GM03348 (cell line): ENCODE measurements at regions not wholly inside any gene's neighbourhood (a gene's known extent, or its start where the extent isn't known, plus 50 kb on each side); places are given as distances from the start of the nearest gene placed in this dataset.

Source experiments
- DNase-seq: peaks from one replicate; pipeline ENCODE4 v3.0.0; 2012; ENCODE audit warnings: low spot score

DNA sequence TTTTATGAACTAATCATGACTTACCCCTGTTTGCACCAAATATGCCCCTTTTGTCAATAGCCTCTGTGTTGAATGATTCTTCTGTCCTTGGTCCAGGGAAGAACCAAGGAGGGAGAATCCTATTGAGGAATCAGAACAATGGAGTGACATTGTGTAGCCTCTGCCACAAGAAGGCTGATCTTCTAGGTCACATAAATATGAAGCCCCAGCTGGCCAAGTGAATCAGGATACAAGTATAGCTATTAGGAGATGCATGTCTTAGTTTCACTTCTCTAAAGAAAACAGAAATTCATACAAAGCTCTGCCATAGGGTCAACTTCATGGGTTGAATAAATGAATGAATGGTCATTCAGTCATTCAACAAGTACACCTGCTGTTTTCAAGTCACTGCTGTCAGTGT lies 118.2 kb upstream of the BLID start:
- DNase-seq: no peak

GRCh38 chr11:122232985-122233384 lies 117.0 kb upstream of the BLID start:
- DNase-seq: no peak

DNA sequence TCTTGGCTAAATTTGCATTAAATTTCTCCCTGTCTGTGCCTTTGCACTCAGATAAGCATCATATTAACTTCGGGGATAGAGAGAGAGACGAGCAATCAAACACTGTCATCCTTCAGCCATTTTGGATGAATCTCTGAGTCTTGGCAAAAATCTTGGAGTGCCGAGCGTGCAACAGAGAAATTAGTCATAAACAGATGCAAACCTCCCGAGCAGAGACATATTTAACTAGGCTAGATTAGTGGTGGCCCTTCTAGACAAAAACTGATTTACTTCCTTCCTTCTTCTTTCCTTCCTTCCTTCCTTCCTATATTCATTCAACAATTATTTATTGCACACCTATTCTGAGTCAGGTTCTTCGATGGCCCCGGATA lies 114.4 kb upstream of the BLID start:
- peak; percentile 59 for DNase-seq

GRCh38 chr11:122229481-122230384 lies 113.7 kb upstream of the BLID start:
- DNase-seq: no peak

- peak; percentile 71 for DNase-seq
Observed at GRCh38 chr11:122229078-122229477, 113.1 kb upstream of the BLID start.

DNA sequence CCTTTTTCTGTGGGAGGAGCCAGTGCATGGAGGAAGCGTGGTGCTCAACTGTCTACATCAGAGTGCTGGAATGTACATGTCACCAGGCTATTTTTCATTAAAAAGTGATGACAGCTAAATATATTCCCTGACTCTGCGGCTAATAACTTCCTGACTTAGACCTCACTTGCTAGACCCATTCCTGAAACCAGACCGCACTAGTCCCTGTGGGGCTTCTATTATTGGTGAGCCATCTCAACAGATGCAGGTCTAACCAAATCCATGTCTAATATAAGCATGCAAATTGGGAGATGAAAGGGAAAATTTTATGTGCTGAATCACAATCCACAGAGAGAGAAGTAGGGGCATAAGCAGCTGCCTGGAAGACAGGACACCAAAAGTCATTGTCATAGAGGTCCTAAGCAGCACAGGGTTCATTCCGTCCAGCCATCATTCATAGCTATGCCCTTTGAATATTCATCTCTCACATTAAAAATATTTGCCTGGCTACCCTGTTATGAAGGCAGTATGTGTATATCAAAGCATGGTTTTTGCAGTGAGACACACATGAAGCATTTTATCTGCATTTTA lies 110.9 kb upstream of the BLID start:
- peak; percentile 65 for DNase-seq

DNA sequence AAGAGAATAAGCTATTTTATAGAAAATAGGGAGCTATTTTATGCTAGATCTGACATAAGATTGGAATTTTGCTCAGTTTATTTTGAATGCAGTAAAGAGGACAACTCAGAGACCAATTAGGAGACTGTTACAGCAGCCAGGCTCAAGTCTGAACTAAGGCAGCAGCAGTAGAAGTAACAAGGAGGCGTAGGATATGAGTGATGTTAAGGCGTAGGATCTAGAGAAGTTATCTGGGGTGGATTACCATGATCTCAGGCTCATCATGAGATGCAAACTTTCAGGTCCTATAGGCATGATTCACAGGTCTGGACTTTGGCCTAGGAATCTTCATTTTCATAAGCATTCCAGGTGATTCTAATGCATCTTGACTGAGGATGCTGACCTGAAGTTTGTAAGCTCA lies 108.9 kb upstream of the BLID start:
- no peak for DNase-seq

GRCh38 chr11:122220321-122220720 lies 104.3 kb upstream of the BLID start:
- DNase-seq: peak; percentile 31

GRCh38 chr11:122219791-122220190 lies 103.8 kb upstream of the BLID start:
- no peak for DNase-seq

DNA sequence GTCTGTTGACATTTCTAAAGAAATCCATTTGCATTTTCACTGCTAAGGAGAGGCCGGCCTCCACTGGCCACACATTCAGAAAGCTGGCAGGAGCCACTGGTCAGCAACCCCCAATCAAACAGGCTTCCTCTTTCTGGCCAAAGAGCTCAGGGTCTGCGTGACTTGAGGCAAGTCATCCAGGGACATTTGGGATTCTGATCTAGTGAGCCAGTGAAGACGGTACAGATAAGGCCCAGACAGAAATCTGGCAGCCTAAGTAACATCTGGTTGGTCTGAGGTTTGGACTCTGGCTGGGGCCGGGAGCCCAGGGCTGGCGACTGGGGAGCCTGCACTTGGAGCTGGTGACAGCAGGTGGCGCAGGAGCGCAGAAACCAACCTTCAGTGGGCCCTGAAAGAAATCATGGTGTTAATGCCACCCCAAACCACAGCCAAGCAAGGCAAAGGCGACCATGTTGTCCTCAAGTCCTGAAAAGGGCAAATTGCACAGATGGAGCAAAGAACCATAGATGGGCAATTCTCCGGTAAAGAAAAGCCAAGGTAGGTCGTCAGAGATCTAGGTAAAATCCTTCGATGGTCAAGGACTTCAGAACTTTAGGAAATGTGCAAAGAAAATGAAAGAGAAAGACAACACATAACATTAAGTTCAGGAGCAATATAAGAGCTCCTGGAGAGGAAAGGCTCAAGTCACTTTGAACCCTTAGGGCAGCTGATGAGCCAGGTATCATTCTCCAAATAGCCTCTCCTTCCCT lies 99.4 kb upstream of the BLID start:
- peak; percentile 92 for DNase-seq

GRCh38 chr11:122214567-122214966 lies 98.6 kb upstream of the BLID start:
- peak; percentile 9 for DNase-seq

DNA sequence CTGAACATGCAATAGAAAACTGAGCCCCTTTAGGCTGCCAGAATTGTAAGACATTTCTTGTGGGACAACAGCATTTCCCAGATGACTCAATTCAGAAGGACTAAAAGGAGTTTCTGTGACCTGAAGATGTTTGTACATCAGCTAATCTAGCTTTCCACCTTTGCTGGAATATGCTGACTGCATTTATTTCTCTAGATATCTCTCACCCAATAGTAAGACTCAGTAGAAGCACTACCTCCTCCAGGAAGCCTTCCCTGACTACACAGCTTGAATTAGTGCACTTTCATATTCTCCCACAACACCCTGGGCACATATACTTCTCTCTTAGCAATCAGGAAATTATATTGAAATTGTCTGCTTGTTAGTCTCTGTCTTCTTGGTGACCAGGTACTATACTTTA lies 98.1 kb upstream of the BLID start:
- DNase-seq: no peak

DNA sequence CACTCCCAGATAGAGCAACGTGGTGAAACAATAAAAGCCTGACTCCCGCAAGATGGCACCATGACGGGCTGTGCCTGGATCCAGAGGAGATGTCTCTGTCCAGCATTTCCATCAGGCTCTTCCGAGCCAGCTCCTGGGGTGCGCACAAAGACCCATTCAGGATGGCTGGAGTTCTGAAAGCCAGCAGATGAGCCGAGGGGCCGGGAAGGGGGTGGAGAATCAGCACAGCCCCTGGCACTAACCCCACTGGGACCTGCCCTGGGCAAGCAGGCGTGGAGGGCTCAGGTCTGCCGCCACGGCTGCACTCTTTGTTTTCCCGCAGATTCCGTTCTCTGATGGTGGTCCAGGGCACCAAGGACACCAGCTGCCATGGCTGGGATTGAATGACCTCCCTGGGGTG lies 97.2 kb upstream of the BLID start:
- no peak for DNase-seq

DNA sequence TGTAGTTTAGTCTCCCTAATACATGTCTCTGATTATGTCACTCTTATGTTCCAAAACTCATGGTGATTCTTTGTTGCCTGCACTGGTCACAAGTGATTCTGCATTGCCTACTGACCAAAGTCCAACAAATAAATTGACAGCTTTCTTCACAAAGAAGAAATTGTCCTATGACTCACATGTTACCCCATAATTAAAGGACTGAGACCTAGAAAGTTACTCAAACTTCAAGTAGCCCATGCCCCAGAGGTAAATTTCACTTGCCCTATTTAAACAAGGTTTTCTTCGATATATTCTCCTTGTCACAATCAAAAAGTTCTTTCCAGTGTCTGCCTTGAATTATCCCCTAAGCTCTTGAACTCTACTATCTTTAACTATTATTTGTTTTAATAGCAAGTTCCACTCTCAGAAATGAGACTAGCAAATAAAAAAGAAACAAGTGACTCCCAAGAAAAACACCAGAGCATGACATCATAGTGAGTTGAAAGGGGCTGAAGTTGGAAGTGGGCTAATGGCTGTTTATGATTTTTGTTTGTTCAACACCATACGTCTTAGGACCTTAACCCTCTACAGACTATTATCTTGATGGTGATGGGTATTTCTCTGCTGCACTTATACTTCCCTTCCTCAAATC lies 94.5 kb upstream of the BLID start:
- no peak for DNase-seq

GRCh38 chr11:122209619-122210366 lies 93.8 kb upstream of the BLID start:
- DNase-seq: peak; percentile 64

DNA sequence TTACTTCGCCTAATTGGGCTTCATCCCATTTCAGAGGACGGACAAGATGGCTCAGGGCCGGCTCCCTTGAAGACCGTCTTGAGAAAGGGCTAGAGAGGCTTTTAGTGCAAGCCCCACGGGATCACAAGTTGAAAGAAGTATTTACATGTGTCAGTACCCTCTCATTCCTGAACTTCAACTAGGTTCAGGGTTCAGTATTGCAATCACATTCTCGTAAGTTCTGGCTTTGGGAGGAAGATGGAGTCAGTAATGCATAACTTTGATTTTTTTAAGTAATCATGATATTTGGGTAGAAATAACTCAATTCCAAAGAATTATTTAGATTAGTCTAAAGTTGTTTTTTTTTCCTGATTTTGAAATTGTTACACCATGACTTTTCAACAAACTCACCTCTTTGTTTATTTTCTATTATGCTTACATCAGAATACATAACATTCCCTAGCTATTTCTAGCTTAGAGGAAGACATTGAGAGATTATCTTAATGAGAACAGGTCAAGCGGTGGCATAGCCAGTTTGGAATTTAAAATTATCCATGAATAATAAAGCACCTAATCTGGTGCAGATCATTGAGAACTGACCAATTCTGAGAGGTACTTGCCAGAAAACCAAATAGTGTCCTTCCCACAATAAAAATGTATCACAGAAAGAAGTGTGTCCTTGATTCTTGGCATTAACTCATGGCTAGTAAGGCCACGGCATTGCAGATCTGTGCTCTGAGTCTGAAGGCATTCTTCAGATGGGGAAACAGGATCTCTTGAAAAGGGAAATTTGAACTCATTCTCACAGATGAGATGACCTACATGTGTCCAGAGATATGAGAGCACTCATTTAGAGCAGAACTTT lies 92.1 kb upstream of the BLID start:
- DNase-seq: peak; percentile 18

GRCh38 chr11:122207505-122207904 lies 91.5 kb upstream of the BLID start:
- DNase-seq: peak; percentile 16

DNA sequence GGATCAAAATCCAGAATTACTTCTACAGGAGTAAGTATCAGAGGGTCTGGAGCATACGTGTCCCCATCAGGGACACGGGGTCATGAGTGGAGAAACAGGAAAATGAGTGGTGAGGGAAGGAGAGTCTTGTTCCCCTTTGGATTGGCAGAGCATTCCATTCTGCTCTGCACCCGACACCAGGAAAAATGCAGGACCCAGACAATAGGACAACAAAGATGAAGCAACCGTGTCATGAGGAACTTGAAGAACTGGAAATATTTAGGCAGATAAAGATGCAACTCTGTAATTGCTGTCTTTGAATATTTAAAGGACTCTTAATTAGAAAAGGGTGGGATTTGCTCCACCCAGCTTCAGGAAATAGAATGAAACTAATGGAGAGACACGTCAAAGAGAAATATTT lies 89.0 kb upstream of the BLID start:
- peak; percentile 53 for DNase-seq

DNA sequence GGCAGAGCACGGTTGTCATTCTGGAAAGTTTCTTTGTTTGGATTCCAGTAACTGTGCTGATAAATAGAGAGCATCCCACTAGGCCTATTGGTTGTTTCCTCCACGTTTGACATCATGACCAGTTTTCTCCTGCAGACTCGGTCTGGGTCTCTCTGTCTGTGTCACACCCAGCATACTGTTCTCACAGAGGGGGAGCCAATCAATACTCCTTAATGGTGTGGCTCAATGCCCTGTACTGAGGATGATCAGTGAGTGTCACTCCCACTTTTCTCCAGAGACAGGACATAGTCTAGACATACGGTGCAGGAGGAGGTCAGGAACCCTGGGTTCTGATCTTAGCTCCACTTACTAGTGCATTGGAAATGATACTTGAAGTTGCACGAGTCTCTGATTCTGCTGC lies 88.2 kb upstream of the BLID start:
- peak; percentile 40 for DNase-seq

DNA sequence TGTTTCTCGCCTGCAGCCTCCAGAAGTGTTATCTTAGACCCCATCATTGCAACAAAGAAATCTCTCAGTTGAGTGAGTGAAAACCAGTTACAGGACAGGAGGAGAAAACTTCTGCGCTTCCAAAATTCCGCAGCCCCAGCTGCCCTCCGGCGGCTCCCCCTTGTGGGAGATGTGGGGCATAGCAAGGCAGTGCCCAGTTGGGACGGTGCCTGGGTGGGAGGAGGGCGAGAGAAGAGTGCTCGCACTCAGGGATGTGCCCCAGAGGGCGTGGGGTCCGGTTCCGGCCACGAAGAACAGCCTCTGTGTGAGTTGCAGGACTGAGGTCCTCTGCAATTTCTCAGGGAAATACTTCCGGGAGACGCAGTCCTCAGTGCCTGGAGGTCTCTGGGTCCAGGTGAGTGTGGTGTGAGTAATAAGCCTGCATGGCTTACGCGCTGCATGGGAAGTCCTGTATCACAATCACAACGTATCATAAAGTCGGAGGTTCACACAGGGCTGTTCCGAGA lies 87.0 kb upstream of the BLID start:
- DNase-seq: peak; percentile 83
